ENCODE measurements at regions not wholly inside any gene's neighbourhood (a gene's known extent, or its start where the extent isn't known, plus 50 kb on each side); places are given as distances from the start of the nearest gene placed in this dataset.

DNA sequence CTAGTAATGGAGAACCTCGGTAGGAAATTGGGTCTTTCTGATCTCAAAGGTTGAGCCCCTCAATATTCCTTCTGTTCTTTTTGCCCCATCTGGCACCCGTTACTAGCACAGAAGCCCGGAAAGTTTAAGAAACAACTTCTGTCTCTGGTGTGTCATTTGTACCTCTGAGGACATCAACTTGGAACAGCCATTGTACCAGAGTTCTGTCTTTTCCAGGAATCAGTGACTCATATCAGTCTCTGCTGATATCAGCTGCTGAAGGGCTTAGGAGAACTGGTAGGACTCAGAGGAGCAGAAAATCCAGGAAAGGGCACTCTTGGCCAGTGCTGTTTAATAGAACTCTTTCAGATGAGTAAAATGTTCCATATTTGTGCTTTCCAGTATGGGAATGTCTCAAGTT lies 78.3 kb upstream of the CHD6 start:
- TF ChIP-seq, protein P1, sequence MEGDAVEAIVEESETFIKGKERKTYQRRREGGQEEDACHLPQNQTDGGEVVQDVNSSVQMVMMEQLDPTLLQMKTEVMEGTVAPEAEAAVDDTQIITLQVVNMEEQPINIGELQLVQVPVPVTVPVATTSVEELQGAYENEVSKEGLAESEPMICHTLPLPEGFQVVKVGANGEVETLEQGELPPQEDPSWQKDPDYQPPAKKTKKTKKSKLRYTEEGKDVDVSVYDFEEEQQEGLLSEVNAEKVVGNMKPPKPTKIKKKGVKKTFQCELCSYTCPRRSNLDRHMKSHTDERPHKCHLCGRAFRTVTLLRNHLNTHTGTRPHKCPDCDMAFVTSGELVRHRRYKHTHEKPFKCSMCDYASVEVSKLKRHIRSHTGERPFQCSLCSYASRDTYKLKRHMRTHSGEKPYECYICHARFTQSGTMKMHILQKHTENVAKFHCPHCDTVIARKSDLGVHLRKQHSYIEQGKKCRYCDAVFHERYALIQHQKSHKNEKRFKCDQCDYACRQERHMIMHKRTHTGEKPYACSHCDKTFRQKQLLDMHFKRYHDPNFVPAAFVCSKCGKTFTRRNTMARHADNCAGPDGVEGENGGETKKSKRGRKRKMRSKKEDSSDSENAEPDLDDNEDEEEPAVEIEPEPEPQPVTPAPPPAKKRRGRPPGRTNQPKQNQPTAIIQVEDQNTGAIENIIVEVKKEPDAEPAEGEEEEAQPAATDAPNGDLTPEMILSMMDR (IDR thresholded peaks at IDR 0.05), result no peak
- TF ChIP-seq POLR2A (IDR thresholded peaks at IDR 0.05), result no peak

Data from heart left ventricle (tissue), 13 donors.